ENCODE measurements at regions not wholly inside any gene's neighbourhood (a gene's known extent, or its start where the extent isn't known, plus 50 kb on each side); places are given as distances from the start of the nearest gene placed in this dataset.

DNA sequence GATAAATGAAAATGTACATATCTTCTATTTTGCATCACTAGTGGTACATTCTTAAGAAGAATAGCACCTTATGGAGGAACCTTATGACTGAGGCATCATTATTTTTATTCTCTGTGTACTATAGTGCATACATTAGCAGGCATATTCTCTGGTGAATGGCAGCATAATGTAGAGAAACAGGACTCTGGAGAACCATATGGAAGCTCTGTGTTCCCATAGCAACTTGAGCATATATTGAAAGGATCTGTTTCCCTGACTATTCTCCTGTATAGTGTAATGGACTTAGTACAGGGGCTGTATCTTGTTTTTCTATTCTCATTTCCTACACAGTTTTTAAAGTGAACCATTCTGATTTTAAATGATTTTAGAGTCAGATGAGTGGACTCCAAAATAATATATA, 128.4 kb upstream of the SMIM30 start:
- no peaks in the 10 kb centered on the region for H3K36me3 ChIP-seq
- H3K4me1 ChIP-seq, result no peaks in the 10 kb centered on the region
- DNase-seq (ENCODE audit: low spot score), result no peak
- no peak overlapping the region for H3K4me3 ChIP-seq
- no peaks in the 10 kb centered on the region for H3K9me3 ChIP-seq
- no peaks in the 10 kb centered on the region for H3K27me3 ChIP-seq
- TF ChIP-seq, protein P1, sequence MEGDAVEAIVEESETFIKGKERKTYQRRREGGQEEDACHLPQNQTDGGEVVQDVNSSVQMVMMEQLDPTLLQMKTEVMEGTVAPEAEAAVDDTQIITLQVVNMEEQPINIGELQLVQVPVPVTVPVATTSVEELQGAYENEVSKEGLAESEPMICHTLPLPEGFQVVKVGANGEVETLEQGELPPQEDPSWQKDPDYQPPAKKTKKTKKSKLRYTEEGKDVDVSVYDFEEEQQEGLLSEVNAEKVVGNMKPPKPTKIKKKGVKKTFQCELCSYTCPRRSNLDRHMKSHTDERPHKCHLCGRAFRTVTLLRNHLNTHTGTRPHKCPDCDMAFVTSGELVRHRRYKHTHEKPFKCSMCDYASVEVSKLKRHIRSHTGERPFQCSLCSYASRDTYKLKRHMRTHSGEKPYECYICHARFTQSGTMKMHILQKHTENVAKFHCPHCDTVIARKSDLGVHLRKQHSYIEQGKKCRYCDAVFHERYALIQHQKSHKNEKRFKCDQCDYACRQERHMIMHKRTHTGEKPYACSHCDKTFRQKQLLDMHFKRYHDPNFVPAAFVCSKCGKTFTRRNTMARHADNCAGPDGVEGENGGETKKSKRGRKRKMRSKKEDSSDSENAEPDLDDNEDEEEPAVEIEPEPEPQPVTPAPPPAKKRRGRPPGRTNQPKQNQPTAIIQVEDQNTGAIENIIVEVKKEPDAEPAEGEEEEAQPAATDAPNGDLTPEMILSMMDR (IDR thresholded peaks at IDR 0.05), result no peak
- no peak overlapping the region for H3K27ac ChIP-seq

GRCh38 chr7:113232885-113233284, 114.5 kb upstream of the SMIM30 start:
- Histone ChIP-seq H3K27me3 (no peaks in the 10 kb centered on the region), H3K9me3 (peaks cover 0 to 8% of the 10 kb centered on the region in 2 donors), H3K36me3 (no peaks in the 10 kb centered on the region), H3K4me3 (no peak overlapping the region), H3K27ac (no peak overlapping the region), H3K4me1 (no peaks in the 10 kb centered on the region)
- TF ChIP-seq, protein P1 (IDR thresholded peaks at IDR 0.05), result no peak
- DNase-seq (ENCODE audit: low spot score), result no peak

DNA sequence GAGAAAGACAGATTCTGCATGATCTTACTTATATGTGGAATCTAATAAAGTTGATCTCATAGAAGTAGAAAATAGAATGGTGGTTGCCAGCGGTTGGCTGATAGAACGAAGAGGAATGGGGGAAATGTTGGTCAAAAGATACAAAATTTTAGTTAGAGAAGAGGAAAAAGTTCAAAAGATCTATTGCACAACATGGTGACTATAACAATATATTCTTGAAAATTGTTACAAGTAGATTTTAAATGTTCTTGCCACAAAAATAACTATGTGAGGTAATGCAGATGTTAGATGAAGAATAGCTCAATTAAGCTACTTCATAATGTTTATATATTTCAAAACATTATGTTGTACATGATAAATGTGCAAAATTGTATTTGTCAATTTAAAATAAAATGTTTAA, 112.3 kb upstream of the SMIM30 start:
- DNase-seq (ENCODE audit: low spot score), result no peak
- Histone ChIP-seq H3K27me3 (no peaks in the 10 kb centered on the region), H3K9me3 (peaks cover 0 to 22% of the 10 kb centered on the region in 2 donors), H3K27ac (no peak overlapping the region), H3K4me3 (no peak overlapping the region), H3K36me3 (no peaks in the 10 kb centered on the region), H3K4me1 (no peaks in the 10 kb centered on the region)
- TF ChIP-seq, protein P1 (IDR thresholded peaks at IDR 0.05), result no peak

DNA sequence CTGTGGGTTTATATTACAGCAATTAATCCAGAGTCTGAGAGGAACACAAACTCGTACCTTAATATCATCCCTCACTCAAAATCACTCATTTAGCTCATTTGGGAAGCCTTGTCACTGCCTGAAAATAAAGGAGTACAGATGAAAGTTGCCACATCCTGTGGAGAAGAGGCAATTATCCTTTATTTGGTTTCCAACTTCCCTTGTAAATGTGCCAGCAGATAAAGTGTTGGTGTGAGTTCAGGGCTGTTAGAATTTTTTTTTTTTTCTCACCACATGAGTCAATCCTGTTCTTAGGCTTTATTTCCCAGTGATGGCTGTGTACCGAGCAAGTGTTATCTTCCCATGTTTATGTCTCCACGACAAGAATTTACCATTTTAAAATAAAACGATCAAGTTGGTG, 99.0 kb upstream of the SMIM30 start:
- Histone ChIP-seq H3K27ac (no peak overlapping the region), H3K4me1 (no peaks in the 10 kb centered on the region), H3K27me3 (no peaks in the 10 kb centered on the region), H3K9me3 (no peaks in the 10 kb centered on the region), H3K36me3 (no peaks in the 10 kb centered on the region), H3K4me3 (no peak overlapping the region)
- TF ChIP-seq, protein P1 (IDR thresholded peaks at IDR 0.05), result no peak
- DNase-seq (ENCODE audit: low spot score), result no peak

DNA sequence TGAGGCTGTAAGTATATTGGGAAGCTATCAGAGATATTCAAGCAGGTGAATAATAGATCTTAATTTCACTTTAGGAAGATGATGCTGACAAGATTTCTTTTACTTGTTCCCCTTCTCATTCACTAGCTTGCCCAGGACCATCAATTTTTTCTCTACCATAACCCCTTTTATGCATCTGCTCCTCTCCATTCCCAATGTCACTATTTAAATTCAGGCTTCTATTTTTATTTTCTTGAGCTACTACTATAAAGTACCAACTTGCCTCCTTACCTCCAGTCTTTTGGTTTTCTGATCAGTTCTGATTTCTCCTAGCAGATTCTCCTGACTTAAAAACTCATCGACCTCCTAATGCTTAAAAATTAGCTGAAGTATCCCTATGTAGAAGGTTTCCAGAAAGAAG, 97.7 kb upstream of the SMIM30 start:
- Histone ChIP-seq H3K4me3 (no peak overlapping the region), H3K9me3 (no peaks in the 10 kb centered on the region), H3K4me1 (no peaks in the 10 kb centered on the region), H3K36me3 (no peaks in the 10 kb centered on the region), H3K27me3 (no peaks in the 10 kb centered on the region), H3K27ac (no peak overlapping the region)
- TF ChIP-seq, protein P1 (IDR thresholded peaks at IDR 0.05), result no peak
- DNase-seq (ENCODE audit: low spot score), result no peak

DNA sequence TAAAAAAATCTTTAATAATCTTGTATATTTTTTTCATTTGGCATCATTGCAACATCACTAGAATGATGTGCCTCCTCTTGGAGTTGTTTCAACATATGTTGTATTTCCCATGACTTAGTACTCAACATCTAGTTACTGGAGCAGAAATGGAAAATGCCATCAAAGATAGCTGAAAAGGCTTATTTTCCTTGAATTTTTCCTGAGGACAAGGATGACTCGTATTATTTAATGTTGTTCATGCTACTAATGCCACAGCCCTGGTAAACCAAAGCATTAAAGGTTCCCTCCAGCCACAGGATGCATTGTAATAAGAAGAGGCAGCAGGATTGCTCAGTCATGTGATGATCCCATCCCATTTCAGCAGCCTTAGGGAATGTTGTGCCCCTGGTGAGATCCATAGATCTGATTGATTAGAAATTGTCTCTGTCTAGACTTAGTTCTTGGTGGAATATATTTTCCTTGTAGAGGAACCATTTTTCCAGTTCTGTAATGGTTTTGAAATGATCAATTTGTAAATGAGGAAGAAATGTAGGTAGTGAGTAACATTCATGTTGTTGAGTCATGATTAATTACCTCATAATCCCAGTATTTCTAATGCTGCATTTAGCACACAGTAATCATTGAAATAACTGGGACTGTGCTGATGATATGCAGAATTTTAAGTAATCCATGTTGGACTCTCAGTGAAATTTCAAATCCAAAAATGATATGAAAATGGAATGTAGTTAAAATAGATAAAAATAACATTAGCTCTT, 91.3 kb upstream of the SMIM30 start:
- H3K9me3 ChIP-seq, result no peaks in the 10 kb centered on the region
- no peak overlapping the region for H3K4me3 ChIP-seq
- no peaks in the 10 kb centered on the region for H3K36me3 ChIP-seq
- H3K27ac ChIP-seq, result no peak overlapping the region
- no peaks in the 10 kb centered on the region for H3K27me3 ChIP-seq
- DNase-seq (ENCODE audit: low spot score), result no peak
- no peaks in the 10 kb centered on the region for H3K4me1 ChIP-seq
- TF ChIP-seq, protein P1 (IDR thresholded peaks at IDR 0.05), result no peak

Measured in right atrium auricular region (tissue), 2 donors.